ENCODE measurements at regions not wholly inside any gene's neighbourhood (a gene's known extent, or its start where the extent isn't known, plus 50 kb on each side); places are given as distances from the start of the nearest gene placed in this dataset.

GRCh38 chr2:215685238-215685990, 249.5 kb upstream of the FN1 start:
- no peak for DNase-seq (ENCODE audit: low spot score)

GRCh38 chr2:215684448-215685237, 248.8 kb upstream of the FN1 start:
- no peak for DNase-seq (ENCODE audit: low spot score)

GRCh38 chr2:215683295-215683694, 247.4 kb upstream of the FN1 start:
- no peak for DNase-seq (ENCODE audit: low spot score)

GRCh38 chr2:215681799-215682596, 246.1 kb upstream of the FN1 start:
- no peak for DNase-seq (ENCODE audit: low spot score)

GRCh38 chr2:215680605-215681598, 245.0 kb upstream of the FN1 start:
- no peak for DNase-seq (ENCODE audit: low spot score)

- no peak for DNase-seq (ENCODE audit: low spot score)
These were observed 242.2 kb upstream of the FN1 start for GRCh38 chr2:215678094-215678493.

DNA sequence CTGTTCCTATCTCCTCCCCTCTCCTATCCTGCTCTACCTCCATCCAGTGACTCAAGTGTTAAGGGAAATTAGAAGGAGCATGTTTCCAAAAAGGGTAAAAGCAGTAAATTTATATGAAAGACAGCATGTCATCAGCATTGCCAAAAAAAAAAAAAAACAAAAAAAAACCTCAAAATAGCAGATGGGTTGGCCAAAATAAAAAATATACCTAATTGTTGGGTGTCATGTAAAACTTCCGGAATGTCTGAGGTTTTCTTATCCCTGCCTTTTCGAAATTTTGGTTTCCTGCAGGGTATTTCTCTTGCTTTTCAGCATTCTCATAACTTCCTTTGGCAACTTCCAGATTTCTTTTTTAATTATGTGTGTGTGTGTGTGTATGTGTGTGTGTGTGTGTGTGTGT, 241.6 kb upstream of the FN1 start:
- DNase-seq (ENCODE audit: low spot score), result no peak

- no peak for DNase-seq (ENCODE audit: low spot score)
These were observed 236.5 kb upstream of the FN1 start for GRCh38 chr2:215672406-215672805.

DNA sequence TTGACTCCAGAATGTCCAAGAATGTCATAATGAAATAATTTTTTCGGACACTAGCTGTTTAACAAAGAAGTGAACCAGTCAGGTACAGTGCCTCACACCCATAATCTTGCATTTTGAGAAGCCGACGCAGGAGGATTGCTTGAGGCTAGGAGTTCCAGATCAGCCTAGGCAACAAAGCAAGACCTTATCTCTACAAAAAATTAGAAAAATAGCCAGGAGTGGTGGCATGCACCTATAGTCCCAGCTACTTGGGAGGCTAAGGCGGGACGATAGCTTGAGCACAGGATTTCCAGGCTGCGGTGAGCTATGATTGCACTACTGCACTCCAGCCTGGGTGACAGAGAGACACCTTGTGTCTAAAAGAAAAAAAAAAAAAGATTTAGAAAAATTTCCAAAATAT, 235.8 kb upstream of the FN1 start:
- no peak for DNase-seq (ENCODE audit: low spot score)

DNA sequence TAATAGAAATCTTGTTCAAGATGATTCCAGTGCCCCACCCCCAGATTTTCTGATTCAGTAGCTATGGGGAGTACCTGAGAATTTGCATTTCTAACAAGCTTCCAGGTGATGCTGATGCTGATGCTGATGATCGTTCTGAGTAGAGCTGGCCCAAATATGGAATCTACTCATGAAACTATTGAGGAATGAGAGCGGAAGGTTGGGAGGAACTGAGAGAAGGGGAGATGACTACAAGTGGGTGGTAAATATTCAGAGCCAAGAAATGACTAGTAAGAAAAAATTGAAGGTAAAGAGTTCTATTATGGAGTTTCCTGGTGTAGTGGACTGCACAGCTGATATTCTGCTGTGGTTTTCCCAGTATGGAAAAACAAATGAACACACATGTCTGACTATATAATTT, 235.4 kb upstream of the FN1 start:
- DNase-seq (ENCODE audit: low spot score), result no peak

GRCh38 chr2:215670396-215670795, 234.5 kb upstream of the FN1 start:
- DNase-seq (ENCODE audit: low spot score), result no peak

DNA sequence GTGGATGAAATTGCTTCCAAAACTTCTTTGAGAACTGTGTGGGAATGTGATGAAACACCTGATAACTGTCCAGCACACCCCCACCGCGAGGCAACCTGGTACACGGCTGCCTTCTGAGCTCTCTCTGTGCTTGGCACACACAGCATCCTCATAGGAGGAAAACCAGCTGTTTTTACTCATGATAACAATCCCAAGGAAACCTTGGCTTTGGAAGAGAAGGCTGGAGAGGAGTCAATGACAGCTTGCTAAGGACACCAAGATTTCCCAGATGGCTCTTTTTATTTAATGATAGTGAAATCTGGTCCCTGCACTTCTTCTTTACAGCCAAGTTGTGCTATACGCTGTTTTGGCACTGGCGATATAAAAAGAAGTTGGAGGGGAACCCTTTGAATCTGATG, 232.5 kb upstream of the FN1 start:
- DNase-seq (ENCODE audit: low spot score), result no peak

DNA sequence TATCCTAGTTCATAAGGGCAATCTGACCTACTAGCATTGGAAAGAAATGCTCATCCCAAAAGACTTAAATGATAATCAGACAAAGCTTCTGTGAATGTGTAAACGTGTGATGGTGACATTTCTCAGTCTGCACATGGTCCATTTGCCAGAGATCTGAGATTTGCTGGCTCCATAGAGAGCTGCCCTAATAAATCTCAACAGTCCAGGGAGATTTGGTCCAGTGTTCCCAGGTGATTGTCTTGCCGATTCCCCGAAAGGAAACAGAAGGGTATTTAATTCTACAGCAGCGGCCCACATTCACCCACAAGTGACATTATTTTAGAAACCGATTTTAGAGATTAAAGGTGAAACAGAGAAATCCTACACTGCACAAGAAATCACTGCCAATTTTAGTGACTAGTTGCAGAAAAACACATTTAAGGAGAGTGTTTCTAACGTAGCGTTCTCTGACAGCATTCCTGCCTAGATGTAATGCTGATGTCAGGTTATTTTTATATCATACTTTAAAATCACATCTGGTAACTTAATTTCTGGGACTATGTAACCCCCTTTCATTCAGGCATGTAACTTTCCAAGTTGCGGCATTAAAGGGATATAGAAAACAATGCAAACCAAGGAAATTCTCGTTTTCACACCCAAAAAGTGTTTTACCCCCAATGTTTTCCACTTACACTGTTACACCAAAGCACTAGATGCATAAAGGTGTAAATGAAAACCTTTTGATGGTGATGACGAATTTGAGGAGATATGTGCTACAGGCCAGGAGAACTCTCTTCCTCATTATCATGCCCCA, 231.9 kb upstream of the FN1 start:
- DNase-seq (ENCODE audit: low spot score), result no peak

DNA sequence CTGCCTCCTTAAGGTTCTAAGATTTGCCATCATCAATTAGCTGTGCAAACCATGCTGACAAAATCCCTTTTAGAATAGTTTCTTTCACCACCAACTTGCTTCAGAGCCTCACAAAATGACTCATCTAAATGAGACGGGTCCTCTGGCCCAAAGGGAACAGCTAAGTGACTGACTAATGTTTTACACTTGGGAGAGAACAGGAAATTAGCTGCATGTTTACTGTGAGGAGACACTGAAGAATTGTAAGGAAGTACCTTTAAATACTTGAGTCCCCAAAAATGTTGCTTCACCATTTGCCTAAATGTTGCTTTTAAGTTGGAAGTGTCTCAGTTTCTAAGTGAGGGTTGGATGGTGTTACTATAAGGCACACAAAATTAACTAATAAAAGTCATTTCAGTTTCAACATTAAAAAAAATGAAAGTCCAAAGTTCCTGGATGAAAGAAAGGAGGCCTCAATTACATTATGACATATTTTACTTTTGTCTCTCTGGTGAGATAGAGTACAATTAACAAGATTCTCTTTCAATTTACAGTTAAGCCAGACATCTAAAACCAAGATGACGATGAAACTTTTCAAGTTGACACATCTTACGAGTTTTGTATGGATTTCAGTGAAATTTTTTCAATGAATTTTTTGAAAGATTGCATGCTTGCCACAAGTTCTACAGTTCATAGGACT, 229.1 kb upstream of the FN1 start:
- no peak for DNase-seq (ENCODE audit: low spot score)

- DNase-seq (ENCODE audit: low spot score), result no peak
These were observed 226.8 kb upstream of the FN1 start for GRCh38 chr2:215662715-215663114.

DNA sequence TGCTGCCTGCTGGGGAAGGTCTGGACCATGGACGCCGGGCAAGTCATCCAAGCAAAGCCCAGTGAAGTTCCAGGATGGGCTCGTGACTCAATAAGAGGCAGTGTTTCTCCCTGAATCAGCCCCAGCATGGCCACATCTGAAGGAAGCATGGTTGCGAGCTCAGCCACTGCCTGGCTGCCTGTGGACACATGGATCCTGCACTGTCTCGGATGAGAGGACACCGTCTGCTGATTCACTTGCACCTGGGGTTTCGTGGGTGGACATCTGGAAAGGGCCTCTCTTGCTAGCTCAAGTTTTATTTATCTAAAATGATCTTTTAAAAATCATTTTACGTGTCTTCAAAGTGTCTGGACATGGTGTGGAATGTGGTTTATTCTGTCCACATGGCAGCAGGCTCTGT, 224.8 kb upstream of the FN1 start:
- DNase-seq (ENCODE audit: low spot score), result no peak

- no peak for DNase-seq (ENCODE audit: low spot score)
These were observed 223.8 kb upstream of the FN1 start for GRCh38 chr2:215659650-215660049.

- DNase-seq (ENCODE audit: low spot score), result no peak
These were observed 222.9 kb upstream of the FN1 start for GRCh38 chr2:215658635-215659305.

GRCh38 chr2:215657844-215658243, 222.0 kb upstream of the FN1 start:
- no peak for DNase-seq (ENCODE audit: low spot score)
